ENCODE measurements at regions not wholly inside any gene's neighbourhood (a gene's known extent, or its start where the extent isn't known, plus 50 kb on each side); places are given as distances from the start of the nearest gene placed in this dataset.

GRCh38 chr12:13538136-13538535, 341.6 kb downstream of the EMP1 start:
- H3K27me3 ChIP-seq: no peaks in the 10 kb centered on the region
- no peak overlapping the region for H3K27ac ChIP-seq
- H3K4me3 ChIP-seq: no peak overlapping the region
- H3K9me3 ChIP-seq: no peaks in the 10 kb centered on the region
- TF ChIP-seq CTCF (IDR thresholded peaks at IDR 0.05): no peak
- no peaks in the 10 kb centered on the region for H3K4me1 ChIP-seq
- no peaks in the 10 kb centered on the region for H3K36me3 ChIP-seq
- DNase-seq (ENCODE audit: low spot score): no peak

- no peak for TF ChIP-seq CTCF (IDR thresholded peaks at IDR 0.05)
- no peaks in the 10 kb centered on the region for H3K36me3 ChIP-seq
- H3K9me3 ChIP-seq: no peaks in the 10 kb centered on the region
- H3K27ac ChIP-seq: no peak overlapping the region
- H3K4me3 ChIP-seq: no peak overlapping the region
- DNase-seq (ENCODE audit: low spot score): no peak
- H3K27me3 ChIP-seq: no peaks in the 10 kb centered on the region
- no peaks in the 10 kb centered on the region for H3K4me1 ChIP-seq
These were observed 341.1 kb downstream of the EMP1 start for GRCh38 chr12:13537623-13538022.

GRCh38 chr12:13536219-13536910, 339.8 kb downstream of the EMP1 start:
- no peaks in the 10 kb centered on the region for H3K27me3 ChIP-seq
- H3K4me1 ChIP-seq: no peaks in the 10 kb centered on the region
- no peaks in the 10 kb centered on the region for H3K9me3 ChIP-seq
- no peak overlapping the region for H3K4me3 ChIP-seq
- no peaks in the 10 kb centered on the region for H3K36me3 ChIP-seq
- TF ChIP-seq CTCF (IDR thresholded peaks at IDR 0.05): no peak
- H3K27ac ChIP-seq: no peak overlapping the region
- DNase-seq (ENCODE audit: low spot score): no peak

DNA sequence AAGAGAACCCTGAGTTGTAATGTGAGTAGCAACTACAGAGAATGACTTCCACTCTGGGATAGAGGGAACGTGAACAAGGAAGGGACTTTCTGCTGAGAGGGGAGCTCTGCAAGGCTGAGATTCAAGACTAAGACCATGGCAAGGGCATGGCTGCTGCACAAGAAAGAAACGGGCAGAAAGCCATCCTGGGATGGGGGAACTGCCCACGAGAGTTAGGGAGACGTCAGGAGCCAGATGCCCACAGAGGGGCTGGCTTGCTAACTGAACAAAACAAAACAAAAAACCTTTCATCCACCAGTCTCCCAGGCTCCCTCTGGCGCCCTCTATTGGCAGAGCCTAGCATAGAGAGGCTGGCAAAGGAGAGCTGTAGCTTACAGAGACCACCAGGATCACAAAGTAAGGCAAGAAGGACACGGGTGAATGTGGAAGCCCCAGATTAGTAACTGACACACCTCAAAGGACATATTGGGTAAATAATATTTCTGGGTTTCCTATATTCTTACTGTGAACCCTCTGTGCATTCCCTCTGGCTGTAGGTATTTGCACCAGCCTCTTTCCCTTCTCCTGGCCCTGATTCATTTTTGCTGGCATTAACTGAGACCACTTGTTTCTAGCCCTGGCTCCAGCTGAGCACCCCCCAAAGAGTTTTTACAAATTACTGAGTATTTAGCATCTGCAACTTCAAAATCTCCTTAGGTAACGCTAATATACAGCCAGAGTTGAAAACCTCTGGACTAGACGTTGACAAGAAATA, 338.3 kb downstream of the EMP1 start:
- H3K4me1 ChIP-seq: no peaks in the 10 kb centered on the region
- no peaks in the 10 kb centered on the region for H3K27me3 ChIP-seq
- peak; percentile 70 to 86 for TF ChIP-seq CTCF (IDR thresholded peaks at IDR 0.05)
- no peak overlapping the region for H3K27ac ChIP-seq
- peak overlapping the region; percentile 9 to 32 for H3K4me3 ChIP-seq
- peak; percentile 72 for DNase-seq (ENCODE audit: low spot score)
- no peaks in the 10 kb centered on the region for H3K9me3 ChIP-seq
- H3K36me3 ChIP-seq: no peaks in the 10 kb centered on the region

GRCh38 chr12:13534242-13534641, 337.7 kb downstream of the EMP1 start:
- peak overlapping the region in 1 of 2 donors; percentile 32 for H3K4me3 ChIP-seq
- no peak for TF ChIP-seq CTCF (IDR thresholded peaks at IDR 0.05)
- no peaks in the 10 kb centered on the region for H3K9me3 ChIP-seq
- H3K36me3 ChIP-seq: no peaks in the 10 kb centered on the region
- H3K4me1 ChIP-seq: no peaks in the 10 kb centered on the region
- H3K27me3 ChIP-seq: no peaks in the 10 kb centered on the region
- H3K27ac ChIP-seq: no peak overlapping the region
- DNase-seq (ENCODE audit: low spot score): no peak

All from right atrium auricular region (tissue), 2 donors.